Activated CD4-positive, alpha-beta T cell treated with anti-CD3 and anti-CD28 coated beads, Interleukin-2, amount 10 ng/mL, durations not matched to agents 7 days and 5 days (primary cell): ENCODE measurements at regions not wholly inside any gene's neighbourhood (a gene's known extent, or its start where the extent isn't known, plus 50 kb on each side); places are given as distances from the start of the nearest gene placed in this dataset.

Experiments
- CTCF ChIA-PET: fragments of 350-600 bp; sonication (Branson Sonifier 250); formaldehyde crosslinking; loops from one replicate; lab custom pipeline; 2021; ENCODE audit warnings: antibody characterized with exemption; lab: Charles Lee
- POLR2A ChIA-PET: fragments of 350-600 bp; sonication (Branson Sonifier 250); formaldehyde crosslinking; loops from one replicate; lab custom pipeline; 2021; ENCODE audit warnings: antibody characterized with exemption; lab: Charles Lee
- DNase-seq: peaks from one replicate; pipeline ENCODE4 v3.0.0-alpha.2; 2020
- H3K27ac Mint-ChIP-seq: one replicate; pipeline ENCODE4 v1.8.0; 2021; ENCODE audit warnings: mild to moderate bottlenecking, moderate library complexity, mixed read lengths
- H3K27me3 Mint-ChIP-seq: one replicate; pipeline ENCODE4 v1.8.0; 2021; ENCODE audit warnings: mixed read lengths
- H3K36me3 Mint-ChIP-seq: one replicate; pipeline ENCODE4 v1.8.0; 2021; ENCODE audit warnings: low read depth, mixed read lengths
- H3K4me1 Mint-ChIP-seq: one replicate; pipeline ENCODE4 v1.8.0; 2021; ENCODE audit warnings: mixed read lengths
- H3K4me3 Mint-ChIP-seq: one replicate; pipeline ENCODE4 v1.8.0; 2021; ENCODE audit warnings: mild to moderate bottlenecking, moderate library complexity, mixed read lengths
- H3K9me3 Mint-ChIP-seq: one replicate; pipeline ENCODE4 v1.8.0; 2021; ENCODE audit warnings: mixed read lengths

- Mint-ChIP-seq H3K27ac (peak overlapping the region; percentile 80), H3K36me3 (no peaks in the 10 kb centered on the region), H3K4me1 (peaks cover 33% of the 10 kb centered on the region), H3K4me3 (no peak overlapping the region), H3K9me3 (no peaks in the 10 kb centered on the region), H3K27me3 (peaks cover 3% of the 10 kb centered on the region)
- CTCF ChIA-PET: interaction anchor here (0.6 kb wide), 2 partner anchors 119 to 762 kb away, joined by 3 read pairs; no protein-coding TSS in a partner anchor
- POLR2A ChIA-PET: interaction anchor here (0.6 kb wide), 1 partner anchor 387 kb away, joined by 6 read pairs; no protein-coding TSS in a partner anchor
- no peak for DNase-seq
These were observed 430.4 kb downstream of the LPIN1 start for GRCh38 chr2:12176623-12177454.

GRCh38 chr2:12177455-12178288, 431.2 kb downstream of the LPIN1 start:
- H3K36me3 Mint-ChIP-seq: no peaks in the 10 kb centered on the region
- POLR2A ChIA-PET: no interaction called here
- peak; percentile 49 for DNase-seq

GRCh38 chr2:12178289-12179080, 432.1 kb downstream of the LPIN1 start:
- CTCF ChIA-PET: interaction anchor here (0.6 to 1.6 kb wide), 3 partner anchors 9 to 289 kb away, joined by 3 to 7 read pairs (median 4); no protein-coding TSS in a partner anchor
- peak overlapping the region; percentile 80 for H3K27ac Mint-ChIP-seq
- H3K4me1 Mint-ChIP-seq: peaks cover 33% of the 10 kb centered on the region
- H3K36me3 Mint-ChIP-seq: no peaks in the 10 kb centered on the region
- POLR2A ChIA-PET: no interaction called here
- no peak overlapping the region for H3K4me3 Mint-ChIP-seq
- no peaks in the 10 kb centered on the region for H3K9me3 Mint-ChIP-seq
- DNase-seq: no peak
- peaks cover 3% of the 10 kb centered on the region for H3K27me3 Mint-ChIP-seq

More at GRCh38 chr2:12177455-12178288, 431.2 kb downstream of the LPIN1 start:
- no peaks in the 10 kb centered on the region for H3K9me3 Mint-ChIP-seq
- CTCF ChIA-PET: interaction anchor here (0.6 kb wide), 1 partner anchor 120 kb away, joined by 3 read pairs; no protein-coding TSS in a partner anchor
- H3K4me1 Mint-ChIP-seq: peaks cover 33% of the 10 kb centered on the region
- H3K27me3 Mint-ChIP-seq: peaks cover 3% of the 10 kb centered on the region
- H3K4me3 Mint-ChIP-seq: no peak overlapping the region
- peak overlapping the region; percentile 80 for H3K27ac Mint-ChIP-seq

GRCh38 chr2:12180031-12180430, 433.6 kb downstream of the LPIN1 start:
- Mint-ChIP-seq H3K27me3 (peaks cover 3% of the 10 kb centered on the region), H3K9me3 (no peaks in the 10 kb centered on the region), H3K4me3 (no peak overlapping the region), H3K27ac (no peak overlapping the region), H3K36me3 (no peaks in the 10 kb centered on the region), H3K4me1 (peaks cover 33% of the 10 kb centered on the region)
- ChIA-PET POLR2A (no interaction called here), CTCF (interaction anchor here (1.0 to 1.6 kb wide), 2 partner anchors 8 to 11 kb away, joined by 3 to 7 read pairs; no protein-coding TSS in a partner anchor)
- DNase-seq: no peak

GRCh38 chr2:12183032-12183645, 436.7 kb downstream of the LPIN1 start:
- CTCF ChIA-PET: no interaction called here
- H3K27ac Mint-ChIP-seq: no peak overlapping the region
- H3K9me3 Mint-ChIP-seq: no peaks in the 10 kb centered on the region
- peaks cover 6% of the 10 kb centered on the region for H3K4me1 Mint-ChIP-seq
- POLR2A ChIA-PET: no interaction called here
- no peaks in the 10 kb centered on the region for H3K36me3 Mint-ChIP-seq
- H3K27me3 Mint-ChIP-seq: peaks cover 3% of the 10 kb centered on the region
- DNase-seq: no peak
- no peak overlapping the region for H3K4me3 Mint-ChIP-seq

GRCh38 chr2:12192762-12193161, 446.3 kb downstream of the LPIN1 start:
- H3K4me3 Mint-ChIP-seq: no peak overlapping the region
- peaks cover 35% of the 10 kb centered on the region for H3K9me3 Mint-ChIP-seq
- DNase-seq: peak; percentile 8
- peaks cover 19% of the 10 kb centered on the region for H3K4me1 Mint-ChIP-seq
- H3K27ac Mint-ChIP-seq: peak overlapping the region; percentile 87
- peaks cover 3% of the 10 kb centered on the region for H3K27me3 Mint-ChIP-seq
- POLR2A ChIA-PET: no interaction called here
- CTCF ChIA-PET: no interaction called here
- H3K36me3 Mint-ChIP-seq: peaks cover 11% of the 10 kb centered on the region

GRCh38 chr2:12194968-12195367, 448.5 kb downstream of the LPIN1 start:
- Mint-ChIP-seq H3K4me1 (peaks cover 19% of the 10 kb centered on the region), H3K36me3 (peaks cover 15% of the 10 kb centered on the region), H3K27ac (no peak overlapping the region), H3K4me3 (no peak overlapping the region), H3K27me3 (no peaks in the 10 kb centered on the region), H3K9me3 (peaks cover 38% of the 10 kb centered on the region)
- CTCF ChIA-PET: interaction anchor here (2.6 kb wide), 1 partner anchor 13 kb away, joined by 8 read pairs; no protein-coding TSS in a partner anchor
- no peak for DNase-seq
- POLR2A ChIA-PET: no interaction called here

GRCh38 chr2:12196495-12196894, 450.1 kb downstream of the LPIN1 start:
- ChIA-PET CTCF (interaction anchor here (2.6 kb wide), 1 partner anchor 12 kb away, joined by 8 read pairs; no protein-coding TSS in a partner anchor), POLR2A (no interaction called here)
- Mint-ChIP-seq H3K27me3 (no peaks in the 10 kb centered on the region), H3K27ac (no peak overlapping the region), H3K4me1 (peaks cover 19% of the 10 kb centered on the region), H3K4me3 (no peak overlapping the region), H3K9me3 (peaks cover 36% of the 10 kb centered on the region), H3K36me3 (peaks cover 15% of the 10 kb centered on the region)
- no peak for DNase-seq

GRCh38 chr2:12197133-12197532, 450.7 kb downstream of the LPIN1 start:
- H3K4me1 Mint-ChIP-seq: peaks cover 19% of the 10 kb centered on the region
- no peak overlapping the region for H3K27ac Mint-ChIP-seq
- H3K36me3 Mint-ChIP-seq: peaks cover 15% of the 10 kb centered on the region
- ChIA-PET POLR2A (no interaction called here), CTCF (interaction anchor here (1.8 to 2.6 kb wide), 2 partner anchors 8 to 11 kb away, joined by 6 to 8 read pairs; no protein-coding TSS in a partner anchor)
- peaks cover 33% of the 10 kb centered on the region for H3K9me3 Mint-ChIP-seq
- no peak for DNase-seq
- H3K27me3 Mint-ChIP-seq: no peaks in the 10 kb centered on the region
- no peak overlapping the region for H3K4me3 Mint-ChIP-seq

GRCh38 chr2:12199491-12200211, 453.2 kb downstream of the LPIN1 start:
- CTCF ChIA-PET: interaction anchor here (0.6 to 0.7 kb wide), 2 partner anchors 18 to 327 kb away, joined by 3 to 6 read pairs; no protein-coding TSS in a partner anchor
- H3K9me3 Mint-ChIP-seq: peaks cover 19% of the 10 kb centered on the region

GRCh38 chr2:12201369-12201768, 454.9 kb downstream of the LPIN1 start:
- ChIA-PET CTCF (no interaction called here), POLR2A (no interaction called here)
- Mint-ChIP-seq H3K9me3 (peaks cover 18% of the 10 kb centered on the region), H3K4me3 (no peak overlapping the region), H3K27me3 (peaks cover 3% of the 10 kb centered on the region), H3K36me3 (peaks cover 4% of the 10 kb centered on the region), H3K27ac (no peak overlapping the region), H3K4me1 (peaks cover 5% of the 10 kb centered on the region)
- DNase-seq: no peak

More at GRCh38 chr2:12199491-12200211, 453.2 kb downstream of the LPIN1 start:
- peaks cover 5% of the 10 kb centered on the region for H3K4me1 Mint-ChIP-seq
- H3K36me3 Mint-ChIP-seq: peaks cover 4% of the 10 kb centered on the region
- H3K27ac Mint-ChIP-seq: no peak overlapping the region
- H3K4me3 Mint-ChIP-seq: no peak overlapping the region
- DNase-seq: no peak
- POLR2A ChIA-PET: no interaction called here
- H3K27me3 Mint-ChIP-seq: peaks cover 2% of the 10 kb centered on the region
